Fibroblast of skin of left quadriceps (primary cell): ENCODE measurements at regions not wholly inside any gene's neighbourhood (a gene's known extent, or its start where the extent isn't known, plus 50 kb on each side); places are given as distances from the start of the nearest gene placed in this dataset.
"Not testable (repeated sequence)": the region's sequence is repeated elsewhere in the genome, so short reads cannot be mapped to it uniquely, and the experiment has no call there.

Experiments
- DNase-seq, 2 experiments: peaks; one replicate each; pipeline ENCODE4 v3.0.0-alpha.2; 2013; ENCODE audit warnings: low read depth in 2 of 2

DNA sequence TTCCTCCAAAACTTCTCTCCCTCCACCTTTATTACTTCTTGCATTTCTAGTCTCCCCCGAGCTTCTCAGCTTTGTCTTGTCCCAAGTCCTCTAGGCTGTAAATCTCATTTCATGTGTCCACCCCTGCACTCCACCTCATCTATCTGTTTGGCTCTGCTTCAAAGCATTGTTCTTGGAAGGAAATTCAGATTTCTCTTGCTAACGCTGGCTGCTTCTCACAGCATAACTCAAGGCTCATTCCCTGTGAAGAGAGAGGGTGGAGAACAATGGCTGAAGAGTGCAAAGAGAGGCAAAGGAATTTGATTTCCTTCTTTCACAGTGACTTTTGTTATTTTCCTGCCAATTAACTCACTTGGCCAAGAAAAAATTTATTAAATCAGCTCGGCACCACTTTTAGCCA is 476.5 kb downstream of the TMEM114 start:
- no peak for DNase-seq

DNA sequence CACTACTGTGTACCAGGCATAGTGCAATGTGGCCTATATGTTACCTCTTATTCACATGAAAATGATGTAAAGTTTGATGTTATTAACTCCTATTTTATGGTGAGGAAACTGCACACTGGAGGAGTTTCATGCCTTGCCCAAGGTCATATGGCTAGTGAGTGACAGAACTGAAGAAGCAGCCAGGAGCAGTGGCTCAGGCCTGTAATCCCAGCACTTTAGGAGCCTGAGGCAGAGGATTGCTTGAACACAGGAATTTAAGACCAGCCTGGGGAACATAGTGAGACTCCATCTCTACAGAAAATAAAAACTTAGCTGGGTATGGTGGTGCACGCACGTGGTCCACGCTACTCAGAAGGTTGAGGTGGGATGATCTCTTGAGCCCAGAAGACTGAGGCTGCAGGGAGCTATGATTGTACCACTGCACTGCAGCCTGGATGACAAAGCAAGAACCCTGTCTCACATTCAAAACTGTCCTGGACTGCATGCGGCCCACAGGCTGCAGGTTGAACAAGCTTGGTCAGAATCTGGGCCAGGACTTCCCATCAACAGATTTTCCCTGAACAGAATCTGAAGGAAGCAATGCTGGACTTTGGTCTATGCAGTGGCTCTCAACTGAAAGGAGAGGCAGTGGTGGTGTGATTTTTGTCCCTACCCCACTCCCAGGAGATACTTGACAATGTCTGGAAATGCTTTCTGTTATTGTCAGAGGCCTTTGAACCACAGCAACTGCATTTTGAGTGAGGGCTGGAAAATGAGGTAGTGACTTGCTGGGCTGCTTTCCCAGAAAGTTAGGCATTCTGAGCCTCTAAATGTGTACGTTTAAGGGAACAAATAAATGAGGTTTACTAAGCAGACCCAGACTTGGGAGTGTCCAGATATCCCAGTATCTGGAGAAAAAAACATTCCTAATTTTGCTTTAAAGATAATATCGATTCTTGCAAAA is 479.5 kb downstream of the TMEM114 start:
- DNase-seq = no peak

DNA sequence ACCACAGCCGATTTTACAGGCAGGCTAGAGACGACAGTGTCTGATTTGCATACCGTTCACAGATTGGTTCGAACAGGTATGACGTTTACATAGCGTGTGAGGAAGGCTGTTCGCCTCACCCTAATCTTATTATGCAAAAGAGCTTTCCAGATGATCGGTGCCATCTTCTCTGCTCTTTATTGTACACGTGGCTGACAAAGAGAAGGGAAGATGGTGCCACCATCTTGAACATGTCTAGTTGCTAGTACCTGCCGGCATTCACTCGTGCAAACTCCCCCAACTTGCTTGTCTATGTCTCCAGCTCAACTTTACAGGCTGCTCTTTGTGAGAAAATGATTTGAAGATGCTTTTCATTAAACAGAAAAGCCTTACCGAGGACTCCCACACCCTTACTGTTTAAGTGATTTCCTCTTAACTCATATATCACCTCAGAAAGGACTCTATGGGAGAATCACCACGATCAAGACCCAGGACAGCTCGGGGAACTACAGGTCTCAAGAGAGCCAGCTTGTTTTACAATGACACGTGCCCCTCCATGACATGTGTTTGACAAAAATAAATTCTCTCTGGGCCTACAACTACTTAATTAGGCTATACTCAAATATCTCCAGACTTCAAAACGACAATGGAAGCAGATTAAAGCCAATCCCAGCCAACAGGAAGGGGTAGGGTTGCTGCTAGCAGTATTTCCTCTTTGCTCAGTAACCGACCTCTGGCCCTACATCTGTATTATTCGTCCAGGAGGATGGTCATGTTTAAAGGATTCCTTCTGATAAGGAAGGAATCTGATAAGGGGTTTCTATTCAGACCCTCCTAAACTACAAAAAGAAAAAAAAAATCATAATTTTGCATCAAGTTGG is 480.6 kb downstream of the TMEM114 start:
- DNase-seq = no peak

DNA sequence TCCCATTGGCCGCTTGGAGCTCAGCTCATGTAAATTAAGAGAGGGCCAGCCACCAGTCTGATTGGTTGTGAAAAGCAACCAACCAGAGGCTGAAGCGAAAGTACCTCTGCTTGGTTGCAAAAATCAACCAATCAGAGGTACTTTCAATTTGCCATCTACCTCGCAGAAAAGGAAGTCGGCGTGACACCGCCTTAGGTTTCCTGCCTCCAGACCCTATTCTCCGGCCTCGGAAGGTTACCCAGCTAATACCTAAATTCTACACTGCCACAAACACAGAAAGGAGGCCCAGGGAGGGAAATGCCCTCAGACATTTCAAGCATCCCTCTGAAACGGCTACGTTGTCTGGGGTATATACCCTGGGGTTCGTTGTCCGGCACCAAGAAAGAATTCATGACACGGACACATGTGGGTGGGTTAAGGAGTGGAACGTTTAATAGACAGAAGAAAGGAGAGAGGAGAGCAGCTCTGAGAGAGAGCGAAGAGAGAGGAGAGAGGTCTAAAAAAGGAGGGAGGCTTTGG is 481.3 kb downstream of the TMEM114 start:
- DNase-seq = no peak

DNA sequence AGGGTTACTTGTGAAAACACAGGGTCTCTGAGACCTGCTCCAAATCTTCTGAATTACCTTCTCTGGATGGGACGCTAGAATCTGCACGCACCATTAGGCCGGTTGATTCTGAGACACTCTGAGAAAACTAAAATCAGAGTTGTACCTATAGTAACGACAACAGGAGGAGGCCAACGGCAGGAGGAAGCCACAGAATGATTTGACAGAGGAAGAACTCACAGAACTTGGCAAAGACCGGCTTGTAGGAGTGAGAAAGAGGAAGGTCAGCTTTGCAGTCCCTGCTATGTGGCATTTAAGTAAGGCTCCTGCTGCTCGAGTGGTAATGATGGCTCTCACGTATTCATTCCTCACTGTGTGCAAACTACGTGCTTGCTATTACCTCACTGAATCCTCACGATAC is 483.0 kb downstream of the TMEM114 start:
- DNase-seq = no peak

DNA sequence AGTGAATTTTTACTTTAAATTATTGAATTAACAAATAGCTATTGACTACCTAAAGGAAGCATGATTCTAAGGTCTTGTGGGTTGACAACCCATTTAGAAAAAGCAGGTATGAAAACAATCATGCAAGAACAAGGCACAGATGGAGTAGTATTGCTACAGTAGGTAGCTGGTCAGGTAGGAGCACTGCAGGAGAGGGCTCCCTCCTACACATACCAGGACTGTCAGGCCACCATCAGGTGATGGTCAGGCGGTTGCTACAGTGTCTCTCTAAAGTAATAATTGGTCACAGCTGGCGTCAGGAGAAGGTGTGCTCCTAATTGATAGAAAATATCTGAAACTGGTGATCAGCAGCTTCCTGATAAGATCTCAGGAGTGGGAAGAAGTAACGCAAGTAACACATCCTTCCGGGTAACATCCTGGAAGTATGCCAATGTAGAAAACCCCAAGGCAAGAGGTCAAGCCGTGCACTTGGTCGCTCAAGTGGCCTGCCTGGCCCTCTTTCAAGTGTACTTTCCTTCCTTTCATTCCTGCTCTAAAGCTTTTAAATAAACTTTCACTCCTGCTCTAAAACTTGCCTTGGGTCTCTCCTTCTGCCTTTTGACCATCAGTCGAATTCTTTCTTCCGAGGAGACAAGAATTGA is 486.5 kb downstream of the TMEM114 start:
- DNase-seq = no peak

DNA sequence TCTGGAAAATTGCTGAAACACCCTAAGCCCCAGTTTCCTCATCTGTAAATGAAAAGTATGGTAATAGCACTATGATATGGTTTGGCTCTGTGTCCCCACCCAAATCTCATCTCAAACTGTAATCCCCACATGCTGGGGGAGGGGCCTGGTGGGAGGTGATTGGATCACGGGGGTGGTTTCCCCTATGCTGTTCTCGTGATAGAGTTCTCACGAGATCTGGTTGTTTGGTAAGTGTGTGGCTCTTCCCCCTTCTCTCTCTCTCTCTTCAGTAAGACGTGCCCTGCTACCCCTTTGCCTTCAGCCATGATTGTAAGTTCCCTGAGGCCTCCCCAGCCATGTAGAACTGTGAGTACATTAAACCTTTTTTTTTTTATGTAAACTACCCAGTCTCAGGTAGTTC is 490.7 kb downstream of the TMEM114 start:
- no peak for DNase-seq

DNA sequence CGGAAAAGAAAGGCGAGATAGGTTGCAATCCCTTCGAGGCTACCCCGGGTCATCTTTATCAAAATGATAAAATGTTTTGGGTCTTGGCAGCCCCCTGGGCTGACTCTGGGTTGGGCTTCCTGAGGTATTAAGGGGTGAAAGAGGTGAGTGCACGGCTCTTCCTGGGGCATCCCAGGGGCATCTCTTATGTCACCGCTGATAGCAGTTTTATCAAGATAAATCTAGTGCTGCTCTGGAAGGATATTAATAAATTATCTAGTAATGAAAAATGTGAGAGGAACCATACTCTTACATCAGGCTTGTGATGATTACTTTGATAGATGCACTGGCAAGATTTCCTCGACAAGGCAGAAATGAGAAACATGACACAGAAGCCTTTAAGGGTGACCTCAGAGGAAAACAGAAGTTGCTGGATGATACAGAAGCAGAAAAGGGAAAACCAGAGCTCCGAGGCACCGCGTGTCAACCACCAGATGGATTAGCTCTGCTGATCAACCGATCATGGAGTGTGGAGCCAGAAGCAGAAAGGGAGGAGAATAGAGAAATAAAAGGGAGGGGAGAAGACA is 491.3 kb downstream of the TMEM114 start:
- no peak for DNase-seq

DNA sequence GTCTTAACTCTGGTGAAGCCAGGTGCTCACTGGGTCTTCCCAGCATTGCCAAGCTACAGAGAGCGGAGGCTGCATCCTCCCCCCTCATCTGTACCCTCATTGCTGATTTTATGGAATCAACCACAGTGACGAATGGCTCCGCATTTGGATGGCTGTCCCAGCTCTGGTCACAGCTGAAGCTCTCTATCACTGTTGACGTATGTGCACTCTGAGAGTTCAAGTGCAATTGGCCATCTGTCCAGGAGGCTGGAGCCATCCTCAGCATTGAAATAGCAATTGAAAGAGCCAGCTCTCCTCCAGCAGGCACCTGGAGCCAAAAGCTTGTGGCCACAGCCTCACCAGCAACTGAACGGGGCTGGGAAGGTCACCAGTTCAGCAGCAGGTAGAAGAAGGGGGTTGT is 494.1 kb downstream of the TMEM114 start:
- no peak for DNase-seq

DNA sequence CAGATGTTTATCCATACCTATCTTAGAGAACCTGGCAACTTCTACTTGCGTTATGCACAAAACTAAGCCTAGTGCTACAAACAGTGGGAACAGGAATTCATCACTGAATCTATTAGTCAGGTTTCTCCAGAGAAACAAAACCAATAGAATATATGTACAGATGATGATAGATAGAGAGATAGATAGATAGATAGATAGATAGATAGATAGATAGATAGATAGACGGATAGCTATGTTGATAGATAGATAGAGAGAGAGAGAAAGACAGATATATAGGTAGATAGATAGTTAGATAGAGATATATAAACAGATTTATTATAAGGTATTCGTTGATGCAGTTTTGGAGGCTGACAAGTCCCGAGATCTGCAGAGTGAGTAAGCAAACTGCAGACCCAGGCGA is 495.6 kb downstream of the TMEM114 start:
- no peak for DNase-seq

DNA sequence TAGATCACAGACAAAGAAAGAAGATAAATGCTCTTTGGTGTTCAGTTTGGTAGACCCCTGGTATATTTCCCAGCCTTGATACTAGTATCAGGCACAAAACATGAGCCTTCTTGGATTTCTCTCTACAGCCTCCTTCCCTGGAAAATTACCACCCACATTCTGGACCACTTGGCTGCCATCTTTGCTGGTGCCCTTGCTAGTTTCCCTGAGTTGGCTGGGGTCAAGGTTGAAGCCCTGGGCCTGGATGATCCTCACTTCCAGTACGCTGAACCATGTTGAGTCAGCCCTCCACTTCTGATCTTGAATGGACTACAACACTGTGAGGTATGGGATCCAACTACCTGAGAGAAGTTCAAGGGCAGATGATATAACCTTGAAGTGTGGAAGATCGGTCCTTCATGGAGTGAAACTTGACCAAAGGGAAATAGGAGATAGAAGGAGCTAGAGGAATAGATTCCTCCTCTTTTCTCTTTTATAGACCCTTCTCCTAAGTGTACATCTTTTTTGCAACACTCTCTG is 501.4 kb downstream of the TMEM114 start:
- no peak for DNase-seq

DNA sequence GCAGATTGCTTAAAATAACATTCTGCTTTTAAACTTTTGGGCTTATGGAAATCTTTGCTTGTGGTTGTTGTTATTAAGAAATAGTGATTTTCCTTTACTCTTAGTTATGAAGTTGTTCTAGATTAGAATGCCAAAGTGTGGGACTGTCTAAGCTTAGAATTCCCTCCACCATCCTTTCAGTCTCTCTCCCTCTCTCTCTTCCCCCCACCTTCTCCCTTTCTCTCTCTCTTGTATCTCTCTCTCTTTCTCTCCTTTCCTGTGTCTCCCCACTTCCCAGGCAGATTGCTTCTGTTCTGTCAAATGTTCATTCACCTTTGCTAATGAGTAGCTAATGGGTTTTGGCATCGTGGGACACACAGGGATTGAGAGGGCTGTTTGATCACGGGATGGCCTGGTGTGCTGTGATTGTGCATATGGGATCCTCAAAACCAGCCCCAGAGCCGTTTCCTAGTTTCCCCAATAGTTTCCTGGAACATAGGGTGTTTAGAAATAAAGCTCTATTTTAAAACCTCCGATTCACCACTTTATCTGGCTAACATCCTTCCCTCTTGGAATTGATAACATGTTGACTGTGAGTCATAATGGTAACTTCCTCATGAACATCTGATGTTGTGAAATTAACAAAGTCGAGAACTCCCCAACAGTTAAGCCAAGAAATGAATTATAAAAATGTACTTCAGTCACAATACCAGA is 502.6 kb downstream of the TMEM114 start:
- DNase-seq = no peak

DNA sequence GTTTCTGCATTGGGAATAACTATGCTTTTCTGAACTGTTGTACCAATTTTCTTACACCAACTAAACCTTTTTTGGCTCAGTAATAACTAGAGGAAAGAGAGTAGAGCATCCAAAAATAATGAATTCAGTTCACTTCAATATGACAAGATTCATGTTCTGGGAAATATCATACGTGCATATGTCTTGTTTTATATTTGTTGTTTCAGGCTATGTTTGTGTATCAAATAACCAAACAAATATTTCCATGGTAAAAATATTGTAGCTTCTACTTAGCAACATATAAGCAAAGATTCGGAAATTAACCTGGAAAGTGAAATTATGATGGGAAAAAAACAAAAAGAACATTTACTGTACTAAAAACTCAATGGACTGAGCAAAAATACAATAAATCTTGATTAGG is 503.2 kb downstream of the TMEM114 start:
- DNase-seq = no peak

DNA sequence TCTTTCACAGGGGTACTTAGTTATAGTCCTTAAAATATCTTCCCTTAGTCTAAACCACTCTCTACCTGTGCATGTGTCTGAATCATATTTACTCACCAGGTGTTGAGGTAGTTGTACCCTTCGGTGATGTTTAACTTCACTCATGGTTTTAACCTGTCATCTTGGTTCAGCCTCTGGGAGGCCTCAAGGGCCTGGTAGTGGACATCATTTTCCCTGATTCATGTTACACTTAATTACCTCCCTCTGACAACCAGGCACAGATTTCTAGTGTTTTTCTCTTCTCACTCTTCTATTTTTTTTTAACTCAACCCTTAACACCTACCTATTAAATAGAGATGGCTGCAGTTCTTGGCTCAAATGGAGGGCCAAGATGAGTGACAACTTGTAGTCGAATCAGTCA is 505.4 kb downstream of the TMEM114 start:
- DNase-seq = no peak

DNA sequence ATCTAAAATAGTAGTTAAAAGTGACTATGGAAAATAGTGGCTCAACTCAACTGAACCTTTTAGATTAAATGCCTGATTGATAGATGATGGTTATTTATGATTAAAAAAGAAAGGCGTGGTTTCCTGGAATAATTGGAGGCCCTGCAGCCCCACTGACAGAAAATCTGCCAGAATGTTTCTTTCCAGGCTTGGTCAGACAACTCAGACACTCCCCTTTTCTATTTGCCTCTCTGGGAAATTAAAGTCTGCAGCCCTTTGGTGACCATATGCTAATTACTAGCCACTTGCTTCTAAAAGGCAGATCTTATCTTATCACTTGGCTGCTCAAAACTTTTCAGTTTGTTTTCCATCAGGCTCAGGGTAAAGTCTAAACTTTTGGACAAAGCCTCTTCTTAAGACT is 506.0 kb downstream of the TMEM114 start:
- no peak for DNase-seq

DNA sequence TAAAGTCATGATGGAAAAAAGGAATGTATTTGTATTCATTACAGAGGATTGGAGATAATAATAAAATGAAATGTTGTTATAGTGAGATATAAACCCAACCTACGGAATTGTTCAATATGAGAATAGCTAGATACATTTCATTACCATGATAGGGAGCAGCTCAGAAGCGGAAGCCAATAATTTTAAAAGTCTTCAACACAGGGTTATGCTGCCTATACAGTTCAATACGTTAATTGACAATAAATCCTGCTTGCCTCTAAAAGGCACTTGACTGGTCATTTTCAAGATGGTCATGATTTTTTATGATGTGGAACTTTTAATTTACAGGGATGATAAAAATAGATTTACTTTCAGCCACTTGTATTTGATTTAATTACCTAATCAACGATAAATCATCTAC is 506.8 kb downstream of the TMEM114 start:
- DNase-seq = no peak

DNA sequence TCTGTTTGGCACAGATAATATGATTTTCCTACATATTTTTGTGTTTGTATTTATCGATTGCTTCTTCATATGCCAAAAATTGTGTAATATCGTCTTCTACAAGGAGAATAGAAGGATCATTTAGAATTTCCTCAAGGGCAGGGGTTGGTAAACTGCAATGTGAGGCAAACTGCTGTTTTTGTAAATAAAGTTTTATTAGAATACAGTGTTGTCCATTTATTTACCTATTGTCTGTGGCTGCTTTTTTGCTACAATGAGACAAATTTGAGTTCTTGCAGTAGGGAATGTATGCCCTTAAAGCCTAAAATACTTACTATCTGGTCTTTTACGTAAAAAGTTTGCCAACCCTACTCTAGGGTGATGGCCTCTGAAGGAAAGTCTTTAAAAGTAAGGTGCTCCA is 509.5 kb downstream of the TMEM114 start:
- DNase-seq = no peak

DNA sequence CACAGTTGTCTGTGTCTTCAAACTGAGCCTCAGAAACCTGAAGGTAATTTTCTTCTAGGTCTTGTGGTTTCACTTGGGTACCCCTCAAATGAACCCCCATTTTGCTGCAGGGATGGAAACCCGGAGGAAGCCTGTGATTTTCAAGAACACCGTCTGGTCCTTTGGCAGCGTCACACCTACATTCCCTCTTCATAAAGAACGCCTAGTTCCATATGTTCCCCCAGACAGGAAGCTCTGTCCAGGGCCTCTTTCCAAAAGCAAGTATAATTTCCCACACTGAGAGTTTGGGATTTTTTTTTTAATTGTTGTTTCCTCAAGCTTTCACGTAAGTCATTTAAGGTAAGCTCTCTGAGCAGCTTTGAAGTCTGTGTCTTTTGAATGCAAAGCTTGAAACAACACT is 515.0 kb downstream of the TMEM114 start:
- no peak for DNase-seq

DNA sequence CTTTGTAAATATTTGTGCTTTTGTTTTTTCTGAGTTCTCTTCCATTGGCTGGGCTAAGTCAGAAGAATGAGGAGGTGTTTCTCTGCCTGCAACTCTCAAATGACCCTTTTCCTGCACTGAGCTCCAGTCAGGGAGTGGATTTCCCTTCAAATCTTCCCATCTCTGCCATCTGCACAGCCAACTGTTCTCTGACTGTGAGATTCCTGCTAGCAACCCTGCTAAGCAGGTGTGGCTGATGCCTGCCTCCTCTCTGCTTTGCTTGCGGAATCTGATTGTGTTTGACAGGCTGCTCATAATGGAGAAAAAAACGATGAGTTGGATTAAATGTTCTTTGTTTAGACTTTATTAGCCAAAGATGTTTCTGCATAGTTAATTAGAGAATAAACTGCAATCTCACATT is 519.8 kb downstream of the TMEM114 start:
- no peak for DNase-seq

DNA sequence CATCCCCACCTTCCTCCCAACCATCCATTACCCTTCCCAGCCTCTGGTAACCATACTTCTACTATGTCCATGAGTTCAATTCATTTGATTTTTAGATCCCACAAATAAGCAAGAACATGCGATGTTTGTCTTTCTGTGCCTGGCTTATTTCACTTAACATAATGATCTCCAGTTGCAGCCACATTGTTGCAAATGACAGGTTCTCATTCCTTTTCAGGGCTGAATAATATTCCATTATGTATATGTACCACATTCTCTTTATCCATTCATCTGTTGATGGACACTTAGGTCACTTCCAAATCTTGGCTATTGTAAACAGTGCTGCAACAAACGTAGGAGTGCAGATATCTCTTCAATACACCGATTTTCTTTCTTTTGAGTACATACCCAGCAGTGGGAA is 522.1 kb downstream of the TMEM114 start:
- DNase-seq = not testable (repeated sequence)

DNA sequence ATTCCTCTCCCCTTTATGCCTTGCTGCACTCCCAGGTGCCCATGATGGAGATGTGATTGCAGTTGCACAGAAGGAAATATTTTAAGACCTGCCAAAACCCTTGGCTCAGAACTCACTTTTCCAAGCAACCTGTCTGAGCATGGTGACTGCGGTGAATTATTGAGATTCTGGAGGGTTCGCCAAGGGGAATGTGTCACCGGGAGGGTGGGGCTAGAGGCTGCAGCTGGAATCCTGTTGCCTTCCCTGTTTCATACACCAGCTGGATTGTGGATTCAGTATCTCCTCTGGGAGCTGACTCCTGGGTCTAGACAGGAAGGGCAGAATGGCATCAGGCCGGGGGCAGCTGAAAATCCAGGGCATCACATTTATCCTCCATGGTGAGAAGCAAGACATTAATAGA is 527.2 kb downstream of the TMEM114 start:
- no peak for DNase-seq
